GM18861 (cell line): ENCODE measurements at regions not wholly inside any gene's neighbourhood (a gene's known extent, or its start where the extent isn't known, plus 50 kb on each side); places are given as distances from the start of the nearest gene placed in this dataset.
"Not testable (repeated sequence)": the region's sequence is repeated elsewhere in the genome, so short reads cannot be mapped to it uniquely, and the experiment has no call there.

Experiments used
- ATAC-seq: cut with Tn5 transposase; IDR thresholded peaks from one replicate; pipeline ENCODE4 v1.9.1; 2021; ENCODE audit not compliant: unreplicated experiment

GRCh38 chr16:75780669-75781068 lies 54.4 kb upstream of the CPHXL start:
- ATAC-seq = no peak

DNA sequence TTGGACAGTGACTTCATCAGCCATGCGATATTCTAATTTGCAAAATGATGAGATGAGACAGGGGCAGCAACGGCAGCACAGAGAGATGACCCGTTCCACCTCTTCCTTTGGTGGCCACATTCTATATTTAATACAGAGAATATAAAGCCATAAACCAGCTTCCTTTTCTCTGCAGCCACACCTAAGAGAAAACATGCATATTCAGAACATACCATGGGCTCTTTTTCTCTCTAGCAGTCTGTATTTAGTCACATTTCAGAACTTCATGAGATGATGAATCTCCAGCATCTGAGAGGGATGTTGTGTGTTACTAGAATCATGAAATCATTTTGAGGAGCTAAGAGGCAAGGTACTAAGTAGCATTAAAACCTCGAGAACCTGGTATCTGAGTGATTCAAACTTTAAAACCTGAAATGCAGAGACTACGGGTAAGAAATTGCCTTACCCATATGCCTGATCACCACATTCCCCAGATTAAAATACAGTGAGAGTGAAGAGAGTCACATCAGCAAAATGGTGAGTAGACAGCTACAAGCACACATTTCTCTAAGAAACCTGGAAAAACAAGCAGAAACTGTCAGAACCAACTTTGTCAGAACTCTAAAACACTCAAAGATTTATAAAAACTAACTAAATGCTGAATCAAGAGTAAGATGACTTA lies 55.5 kb upstream of the CPHXL start:
- no peak for ATAC-seq

DNA sequence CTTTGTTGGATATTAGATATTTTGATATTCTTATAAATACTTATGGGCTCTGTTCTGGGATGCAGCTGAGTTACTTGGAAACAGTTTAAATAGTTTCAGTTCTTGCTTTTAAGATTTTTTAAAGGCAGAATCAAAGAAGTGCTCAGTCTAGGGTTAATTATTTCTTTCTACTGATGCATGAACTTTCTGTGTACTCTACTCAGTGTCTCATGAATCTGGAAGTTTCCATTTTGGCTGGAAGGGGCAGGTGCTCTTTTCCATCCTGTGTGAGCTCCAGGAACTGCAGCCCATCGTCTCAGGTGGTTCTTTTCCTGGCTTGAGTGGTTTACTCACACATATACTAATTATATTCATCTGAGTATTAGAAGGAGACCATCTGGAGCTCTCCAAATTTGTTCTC lies 61.1 kb upstream of the CPHXL start:
- ATAC-seq = peak; percentile 65

DNA sequence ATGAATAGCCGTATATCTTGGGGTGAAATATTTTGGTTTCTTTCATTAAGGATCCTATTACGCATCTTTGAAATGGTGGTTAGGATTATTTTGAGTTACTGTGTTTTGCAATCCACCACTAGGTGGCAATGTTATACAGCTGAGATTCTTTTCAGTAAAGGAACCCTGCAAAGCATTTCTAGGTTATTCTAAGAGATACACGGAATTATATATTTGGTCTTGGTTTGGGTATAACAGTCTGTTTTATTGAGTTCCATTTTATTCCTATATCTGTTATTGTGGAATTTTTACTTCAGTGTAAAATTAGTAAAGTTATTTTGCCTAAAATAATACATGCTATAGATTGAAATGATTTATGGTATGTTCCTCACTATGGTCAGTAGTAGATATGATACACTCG lies 62.9 kb upstream of the CPHXL start:
- peak; percentile 66 for ATAC-seq

- no peak for ATAC-seq
These were observed 66.6 kb upstream of the CPHXL start for GRCh38 chr16:75792771-75793492.

- ATAC-seq = no peak
These were observed 67.4 kb upstream of the CPHXL start for GRCh38 chr16:75793641-75794040.

GRCh38 chr16:75794426-75794825 lies 68.1 kb upstream of the CPHXL start:
- no peak for ATAC-seq

DNA sequence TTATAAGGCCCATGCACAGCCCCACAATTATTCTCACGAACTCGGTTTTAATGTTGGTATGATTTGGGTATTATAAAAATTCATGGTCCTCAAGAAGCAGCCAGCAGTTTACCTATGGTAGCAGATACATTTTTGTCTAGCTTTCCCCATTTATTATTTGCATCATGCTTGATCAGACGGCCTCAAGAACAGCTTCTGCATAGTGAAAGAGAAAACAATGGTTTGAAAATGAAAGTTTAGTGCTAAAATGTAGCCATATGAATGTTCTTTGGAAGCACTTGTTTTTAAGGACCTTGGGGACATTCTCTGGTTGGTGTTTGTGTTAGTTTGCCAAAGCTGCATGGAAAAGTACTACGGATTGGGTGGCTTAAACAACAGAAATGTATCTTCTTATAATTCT lies 72.4 kb upstream of the CPHXL start:
- ATAC-seq = no peak

GRCh38 chr16:75801307-75801706 lies 75.0 kb upstream of the CPHXL start:
- no peak for ATAC-seq

DNA sequence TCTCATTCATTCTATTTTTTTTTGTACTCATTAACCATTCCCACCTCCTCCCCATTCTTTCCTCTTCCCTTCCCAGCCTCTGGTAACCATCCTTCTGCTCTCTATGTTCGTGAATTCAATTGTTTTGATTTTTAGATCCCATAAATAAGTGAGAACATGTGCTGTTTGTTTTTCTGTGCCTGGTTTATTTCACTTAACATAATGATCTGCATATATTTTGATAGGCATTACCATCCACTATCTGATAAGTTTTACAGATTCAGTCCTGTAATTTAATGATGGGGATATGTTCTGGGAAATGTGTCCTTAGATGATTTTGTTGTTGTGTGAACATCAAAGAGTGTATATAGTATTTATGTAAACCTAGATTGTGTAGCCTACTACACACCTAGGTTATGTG lies 77.5 kb upstream of the CPHXL start:
- ATAC-seq = no peak

- ATAC-seq = no peak
These were observed 78.1 kb upstream of the CPHXL start for GRCh38 chr16:75804368-75804767.

DNA sequence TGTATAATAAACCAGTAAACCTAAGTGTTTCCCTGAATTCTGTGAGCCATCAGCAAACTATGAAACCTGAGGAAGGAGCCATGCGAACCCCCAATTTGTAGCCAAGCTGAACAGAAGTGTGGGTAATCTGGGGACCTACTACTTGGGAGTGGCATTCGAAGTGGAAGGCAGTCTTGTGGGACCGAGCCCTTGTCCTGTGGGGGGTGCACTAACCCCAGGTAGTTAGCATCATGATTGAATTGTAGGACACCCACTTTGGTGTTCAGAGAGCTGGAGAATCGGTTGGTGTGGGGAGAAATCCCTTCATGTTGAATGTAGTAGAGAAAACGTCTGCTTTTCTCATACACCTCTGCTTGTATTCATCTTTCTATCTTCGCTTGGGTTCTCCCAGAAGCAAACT lies 79.7 kb upstream of the CPHXL start:
- no peak for ATAC-seq

DNA sequence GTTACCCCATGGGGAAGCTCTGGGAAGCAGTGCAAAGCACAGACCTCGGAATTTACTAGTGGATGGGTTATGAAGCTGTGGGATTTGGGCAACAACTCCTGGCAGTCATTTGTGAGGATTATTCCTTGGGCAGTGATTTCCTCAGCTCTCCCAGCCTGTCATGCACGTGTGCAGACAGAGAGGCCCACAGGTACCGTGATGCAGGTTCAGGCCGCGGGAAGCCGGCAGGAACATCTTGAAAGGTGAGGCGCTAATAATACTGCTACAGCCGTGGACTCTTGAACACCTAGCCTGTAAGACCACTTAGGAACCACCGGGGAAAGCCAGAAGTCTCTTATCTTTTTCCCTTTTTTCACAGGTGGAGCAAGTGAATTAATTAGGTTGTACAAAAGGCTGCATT lies 80.2 kb upstream of the CPHXL start:
- no peak for ATAC-seq

DNA sequence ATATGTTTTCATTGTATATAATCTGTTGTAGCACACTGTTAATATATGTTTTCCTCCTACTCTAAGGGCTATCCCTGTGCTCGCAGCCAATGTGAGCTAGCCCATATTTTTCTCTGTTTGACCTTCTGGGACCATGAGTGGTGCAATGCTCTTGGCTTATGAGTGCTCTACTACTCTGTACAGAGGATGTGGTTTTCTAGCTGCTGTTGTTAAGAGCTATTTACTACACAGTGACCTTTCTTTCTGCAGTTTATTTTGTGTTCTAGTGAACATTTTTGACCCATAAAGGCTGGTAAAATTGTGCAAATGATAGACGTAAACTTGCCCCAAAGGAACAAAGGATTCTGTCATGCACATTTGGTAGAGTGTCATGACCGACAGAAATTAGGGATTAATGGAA lies 84.1 kb upstream of the CPHXL start:
- ATAC-seq = no peak

DNA sequence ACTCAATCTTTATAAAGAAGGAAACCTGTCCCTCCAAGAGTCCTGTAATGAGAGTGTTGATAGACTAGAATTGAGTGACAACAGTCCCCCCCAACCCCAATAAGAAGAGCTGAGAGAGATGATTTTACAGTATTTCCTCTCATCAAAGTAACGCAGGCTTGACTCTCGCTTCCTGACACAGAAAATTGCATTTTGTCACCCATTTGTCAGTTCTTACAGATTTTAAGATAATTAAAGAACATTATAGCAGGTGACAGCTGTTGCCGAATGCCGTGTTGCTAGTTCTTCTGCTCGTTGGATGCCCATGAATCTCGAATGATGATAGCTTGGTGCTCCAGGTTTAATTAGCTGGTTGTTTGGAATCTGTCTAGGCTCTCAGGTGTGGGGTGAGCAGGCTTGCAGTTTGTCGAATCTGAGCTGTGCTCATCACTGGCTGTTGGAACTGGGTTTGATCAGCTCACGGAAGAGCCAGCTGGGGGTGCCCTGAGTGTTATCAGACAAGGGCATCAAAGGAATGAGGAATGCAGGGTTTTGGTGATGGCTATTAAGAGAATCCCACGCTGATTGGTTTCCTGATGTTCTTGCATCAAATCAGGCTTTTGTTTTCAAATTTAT lies 84.8 kb upstream of the CPHXL start:
- ATAC-seq = no peak

DNA sequence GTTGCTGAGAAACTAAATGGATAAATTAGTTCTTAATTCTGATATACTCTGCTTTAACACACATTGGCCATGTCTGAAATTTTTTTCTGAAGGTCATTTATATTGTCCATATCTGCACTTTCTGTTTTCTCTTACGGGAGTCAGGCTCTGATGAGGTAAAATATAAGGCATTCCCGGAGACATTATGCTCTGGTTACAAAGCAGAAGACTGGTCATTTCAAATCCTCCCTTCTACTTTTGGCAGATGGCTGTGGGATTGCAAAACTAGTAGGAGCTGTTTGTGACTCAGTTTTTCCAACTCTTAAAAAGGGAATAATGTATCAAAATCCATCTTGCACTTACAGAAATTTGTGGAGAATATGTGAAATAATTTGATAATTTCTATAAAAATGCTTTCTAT lies 92.2 kb upstream of the CPHXL start:
- ATAC-seq = no peak

- no peak for ATAC-seq
These were observed 94.4 kb upstream of the CPHXL start for GRCh38 chr16:75820672-75821071.

DNA sequence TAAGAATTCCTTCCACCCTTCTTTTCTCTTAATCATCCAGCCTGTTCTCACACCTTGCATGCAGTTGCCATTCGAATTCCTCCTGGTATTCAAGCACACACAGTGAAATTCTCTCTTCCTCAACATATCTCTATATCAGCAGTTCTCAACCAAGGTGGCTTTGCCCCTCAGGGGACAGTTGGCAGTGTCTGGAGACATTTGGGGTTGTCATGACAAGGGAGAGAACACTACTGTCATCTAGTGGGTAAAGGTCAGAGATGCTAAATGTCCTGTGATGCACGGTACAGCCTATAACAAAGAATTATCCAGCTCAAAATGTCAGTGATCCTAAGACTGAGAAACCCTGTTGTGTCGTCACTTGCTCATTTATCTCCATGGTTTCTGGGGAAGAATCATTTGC lies 94.8 kb upstream of the CPHXL start:
- no peak for ATAC-seq

GRCh38 chr16:75825750-75826149 lies 99.5 kb upstream of the CPHXL start:
- not testable (repeated sequence) for ATAC-seq

DNA sequence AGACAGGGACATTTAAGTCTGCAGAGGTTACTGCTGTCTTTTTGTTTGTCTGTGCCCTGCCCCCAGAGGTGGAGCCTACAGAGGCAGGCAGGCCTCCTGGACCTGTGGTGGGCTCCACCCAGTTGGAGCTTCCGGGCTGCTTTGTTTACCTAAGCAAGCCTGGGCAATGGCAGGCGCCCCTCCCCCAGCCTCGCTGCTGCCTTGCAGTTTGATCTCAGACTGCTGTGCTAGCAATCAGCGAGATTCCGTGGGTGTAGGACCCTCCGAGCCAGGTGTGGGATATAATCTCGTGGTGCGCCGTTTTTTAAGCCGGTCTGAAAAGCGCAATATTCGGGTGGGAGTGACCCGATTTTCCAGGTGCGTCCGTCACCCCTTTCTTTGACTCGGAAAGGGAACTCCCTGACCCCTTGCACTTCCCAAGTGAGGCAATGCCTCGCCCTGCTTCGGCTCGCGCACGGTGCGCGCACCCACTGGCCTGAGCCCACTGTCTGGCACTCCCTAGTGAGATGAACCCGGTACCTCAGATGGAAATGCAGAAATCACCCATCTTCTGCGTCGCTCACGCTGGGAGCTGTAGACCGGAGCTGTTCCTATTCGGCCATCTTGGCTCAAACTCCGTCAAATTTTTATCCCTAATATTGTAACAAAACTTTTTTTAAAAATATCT lies 101.2 kb upstream of the CPHXL start:
- ATAC-seq = not testable (repeated sequence)

DNA sequence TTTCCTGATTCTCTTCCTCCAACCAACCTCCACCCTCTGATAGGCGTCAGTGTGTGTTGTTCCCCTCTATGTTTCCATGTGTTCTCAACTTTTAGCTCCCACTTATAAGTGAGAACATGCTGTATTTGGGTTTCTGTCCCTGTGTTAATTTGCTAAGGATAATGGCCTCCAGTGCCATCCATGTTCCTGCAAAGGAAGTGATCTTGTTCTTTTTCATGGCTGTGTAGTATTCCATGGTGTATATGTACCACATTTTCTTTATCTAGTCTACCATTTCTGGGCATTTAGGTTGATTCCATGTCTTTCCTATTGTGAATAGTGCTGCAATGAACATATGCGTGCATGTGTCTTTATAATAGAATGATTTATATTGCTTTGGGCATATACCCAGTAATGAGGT lies 107.1 kb upstream of the CPHXL start:
- not testable (repeated sequence) for ATAC-seq
